ENCODE measurements at regions not wholly inside any gene's neighbourhood (a gene's known extent, or its start where the extent isn't known, plus 50 kb on each side); places are given as distances from the start of the nearest gene placed in this dataset.

GRCh38 chr10:121237718-121238117 is 360.5 kb downstream of the FGFR2 start:
- DNase-seq (ENCODE audit: low spot score): no peak

- DNase-seq (ENCODE audit: low spot score): peak; percentile 72
Observed at GRCh38 chr10:121240011-121240410, 358.2 kb downstream of the FGFR2 start.

- DNase-seq (ENCODE audit: low spot score): peak; percentile 37
Observed at GRCh38 chr10:121240556-121240955, 357.7 kb downstream of the FGFR2 start.

GRCh38 chr10:121241337-121241736 is 356.9 kb downstream of the FGFR2 start:
- DNase-seq (ENCODE audit: low spot score): no peak

GRCh38 chr10:121242741-121243608 is 355.3 kb downstream of the FGFR2 start:
- no peak for DNase-seq (ENCODE audit: low spot score)

GRCh38 chr10:121243609-121244241 is 354.5 kb downstream of the FGFR2 start:
- no peak for DNase-seq (ENCODE audit: low spot score)

GRCh38 chr10:121244818-121245217 is 353.4 kb downstream of the FGFR2 start:
- DNase-seq (ENCODE audit: low spot score): no peak

GRCh38 chr10:121245754-121246153 is 352.5 kb downstream of the FGFR2 start:
- no peak for DNase-seq (ENCODE audit: low spot score)

- DNase-seq (ENCODE audit: low spot score): no peak
Observed at GRCh38 chr10:121248266-121248665, 350.0 kb downstream of the FGFR2 start.

- DNase-seq (ENCODE audit: low spot score): no peak
Observed at GRCh38 chr10:121250995-121251764, 347.1 kb downstream of the FGFR2 start.

GRCh38 chr10:121252756-121253155 is 345.5 kb downstream of the FGFR2 start:
- DNase-seq (ENCODE audit: low spot score): no peak

- no peak for DNase-seq (ENCODE audit: low spot score)
Observed at GRCh38 chr10:121260377-121260776, 337.9 kb downstream of the FGFR2 start.

- no peak for DNase-seq (ENCODE audit: low spot score)
Observed at GRCh38 chr10:121261665-121262064, 336.6 kb downstream of the FGFR2 start.

GRCh38 chr10:121262774-121263430 is 335.3 kb downstream of the FGFR2 start:
- DNase-seq (ENCODE audit: low spot score): no peak

- no peak for DNase-seq (ENCODE audit: low spot score)
Observed at GRCh38 chr10:121263431-121263783, 334.8 kb downstream of the FGFR2 start.

GRCh38 chr10:121265360-121266123 is 332.7 kb downstream of the FGFR2 start:
- DNase-seq (ENCODE audit: low spot score): no peak

GRCh38 chr10:121266370-121266769 is 331.9 kb downstream of the FGFR2 start:
- no peak for DNase-seq (ENCODE audit: low spot score)

- DNase-seq (ENCODE audit: low spot score): no peak
Observed at GRCh38 chr10:121267236-121268003, 330.8 kb downstream of the FGFR2 start.

- peak; percentile 46 for DNase-seq (ENCODE audit: low spot score)
Observed at GRCh38 chr10:121268363-121268762, 329.9 kb downstream of the FGFR2 start.

GRCh38 chr10:121268863-121269432 is 329.3 kb downstream of the FGFR2 start:
- DNase-seq (ENCODE audit: low spot score): no peak
